CD1c-positive myeloid dendritic cell (primary cell): ENCODE measurements at regions not wholly inside any gene's neighbourhood (a gene's known extent, or its start where the extent isn't known, plus 50 kb on each side); places are given as distances from the start of the nearest gene placed in this dataset.

ENCODE experiments used
- DNase-seq: peaks from one replicate; pipeline ENCODE4 v3.0.0-alpha.2; 2016; ENCODE audit errors: extremely low spot score

DNA sequence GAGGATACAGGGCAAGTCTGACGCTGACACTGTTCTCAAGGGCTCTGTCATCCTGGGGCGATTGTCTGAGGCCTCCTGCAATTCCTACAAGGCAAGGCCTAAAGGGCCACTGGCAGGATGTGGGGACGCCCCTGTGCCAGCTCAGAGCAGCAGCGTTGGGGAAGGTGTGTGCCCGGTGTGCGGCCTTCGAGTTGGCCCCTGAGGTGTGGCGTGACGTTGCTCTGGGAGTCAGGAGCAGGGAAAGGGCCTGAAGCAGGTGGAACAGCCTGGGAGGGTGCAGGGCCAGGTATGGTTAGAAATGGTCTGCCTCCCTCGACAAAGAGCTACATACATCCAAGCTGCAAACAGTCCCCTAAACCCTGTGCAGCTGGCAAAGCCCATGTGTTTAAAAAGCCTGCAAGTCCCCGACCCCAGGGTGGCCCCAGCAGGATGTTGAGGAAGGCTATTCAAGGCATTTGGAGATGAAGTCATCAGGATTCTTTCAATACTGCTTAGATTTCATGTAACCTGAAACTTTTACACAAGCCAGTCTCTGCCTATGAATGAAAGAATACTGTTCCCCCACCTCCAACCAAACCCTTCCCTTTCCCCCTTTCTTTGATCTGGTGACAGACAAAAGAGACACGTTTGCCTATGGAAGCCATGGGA lies 142.5 kb upstream of the TNS3 start:
- no peak for DNase-seq

DNA sequence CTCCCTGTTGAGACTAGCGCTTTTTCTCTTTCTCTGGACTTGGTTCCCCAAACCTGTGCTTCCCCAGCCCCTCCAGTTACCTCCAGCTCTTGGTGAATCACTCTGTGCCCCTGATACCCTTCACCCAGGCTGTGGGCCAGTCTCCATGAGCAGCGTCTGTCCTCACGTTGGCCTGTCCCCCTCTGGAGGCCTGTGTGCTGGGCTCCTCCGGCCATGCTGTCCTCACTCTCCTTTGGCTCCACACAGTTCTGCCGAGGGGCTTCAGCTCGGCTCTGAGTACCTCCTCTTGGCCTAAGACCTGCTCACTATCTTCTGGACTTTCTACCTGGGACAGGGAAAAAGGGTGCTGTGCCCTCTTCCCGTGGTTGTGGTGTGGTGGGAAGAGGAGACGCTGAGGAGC lies 140.2 kb upstream of the TNS3 start:
- DNase-seq, result no peak

DNA sequence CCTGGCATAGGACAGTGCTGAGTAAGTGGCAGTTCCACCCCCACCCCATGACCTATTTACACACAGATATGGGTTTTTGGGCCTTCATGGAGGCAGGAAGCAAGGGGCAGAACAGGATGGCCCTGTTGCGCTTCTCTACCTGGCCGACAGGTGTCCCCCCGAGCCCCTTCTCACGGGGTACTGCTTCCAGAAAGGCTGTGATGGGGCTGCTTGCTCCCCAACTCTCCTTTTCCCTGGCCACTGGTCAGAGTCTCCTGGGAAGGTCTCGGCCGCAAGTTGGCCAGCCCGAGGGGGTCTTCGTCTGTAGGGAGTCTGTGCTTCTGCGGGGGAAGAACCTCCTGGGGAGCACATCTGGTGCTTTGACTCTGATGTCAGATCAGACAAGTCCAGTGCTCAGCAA lies 139.8 kb upstream of the TNS3 start:
- DNase-seq, result no peak

DNA sequence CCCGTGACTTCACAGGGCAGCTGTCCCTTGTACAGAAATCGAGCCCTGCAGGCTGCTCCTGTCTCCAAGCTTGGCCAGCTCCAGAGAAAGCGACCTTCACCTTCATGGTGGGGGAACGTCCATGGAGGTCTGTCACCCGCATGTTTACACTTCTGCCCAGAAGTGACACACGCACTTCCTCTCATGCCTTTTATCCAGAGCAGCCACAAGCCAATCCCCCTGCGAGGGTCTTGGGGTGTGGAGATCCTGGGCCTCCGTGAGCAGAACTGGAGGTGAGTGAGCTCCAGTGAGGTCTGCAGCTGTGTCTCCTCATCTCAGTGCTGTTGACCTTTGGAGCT lies 139.0 kb upstream of the TNS3 start:
- no peak for DNase-seq

DNA sequence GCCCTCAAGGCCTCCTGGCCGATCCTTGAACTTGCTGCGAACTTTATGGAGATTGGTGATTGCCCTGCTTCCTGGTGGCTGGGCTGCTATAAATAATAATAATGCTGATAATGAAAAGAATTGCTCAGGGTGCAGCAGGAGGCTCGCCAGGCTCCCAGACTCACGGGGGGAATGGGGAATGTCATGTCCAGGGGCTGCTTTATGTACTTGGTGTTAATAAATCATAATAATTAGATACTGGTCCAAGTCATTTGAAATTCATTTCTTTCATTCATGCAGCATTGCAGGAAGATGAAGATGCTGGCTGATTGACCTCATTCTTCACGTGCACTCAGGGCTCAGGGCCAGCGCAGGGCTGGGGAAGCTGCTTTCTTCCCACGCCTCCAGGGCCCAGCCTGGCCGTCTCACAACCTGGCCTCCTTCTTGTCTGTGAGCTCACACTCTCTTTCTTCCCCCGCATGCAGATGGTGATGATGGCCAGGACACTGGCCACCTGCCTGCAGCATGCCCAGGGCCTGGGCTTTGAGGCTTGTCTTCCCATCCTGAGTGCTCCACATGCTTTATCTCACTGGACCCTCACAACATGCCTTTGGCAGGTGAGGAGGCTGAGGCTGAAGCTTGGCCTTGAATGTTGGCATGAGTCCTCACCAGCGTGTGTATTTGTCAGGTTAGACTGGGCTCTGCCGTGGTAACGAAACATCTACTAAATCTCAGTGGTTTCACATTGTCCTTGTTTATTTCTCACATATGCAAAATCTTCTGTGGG lies 138.4 kb upstream of the TNS3 start:
- DNase-seq, result no peak

DNA sequence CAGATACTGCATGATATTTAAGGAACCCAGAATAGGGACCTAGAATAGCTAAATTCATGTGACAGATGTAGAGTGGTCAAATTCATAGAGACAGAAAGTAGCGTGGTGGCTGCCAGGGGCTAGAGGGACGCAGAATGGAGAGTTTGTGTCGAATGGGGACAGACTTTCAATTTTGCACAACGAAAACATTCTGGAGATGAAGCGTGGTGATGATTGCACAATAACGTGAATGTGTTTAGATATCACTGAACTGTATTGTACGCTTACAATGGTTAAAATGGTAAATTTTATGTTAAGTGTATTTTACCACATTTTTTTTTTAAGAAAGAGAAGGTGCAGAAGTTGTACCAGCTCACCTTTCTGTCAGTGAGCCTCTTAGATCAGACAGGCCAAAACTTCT lies 137.8 kb upstream of the TNS3 start:
- no peak for DNase-seq

DNA sequence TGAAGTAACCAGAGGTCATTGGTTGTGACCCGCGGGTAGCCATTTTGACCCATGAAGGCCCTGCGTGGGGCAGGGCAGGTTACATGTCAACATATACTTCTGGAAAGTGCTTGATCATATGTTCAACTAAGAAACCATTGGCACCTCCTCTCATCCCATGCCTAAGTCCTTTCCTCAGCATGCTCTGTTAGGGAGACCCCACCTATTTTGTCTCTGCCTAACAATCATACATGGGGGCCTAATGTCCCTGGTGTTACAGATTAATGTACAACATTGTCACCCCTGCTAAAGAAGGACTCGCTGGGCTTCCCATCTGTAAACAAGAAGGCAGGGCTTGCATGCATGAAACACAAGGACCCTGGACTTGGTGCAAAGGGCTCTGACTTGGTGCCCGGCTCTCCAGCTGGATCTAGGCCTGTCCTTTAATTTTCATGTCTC lies 133.7 kb upstream of the TNS3 start:
- no peak for DNase-seq

DNA sequence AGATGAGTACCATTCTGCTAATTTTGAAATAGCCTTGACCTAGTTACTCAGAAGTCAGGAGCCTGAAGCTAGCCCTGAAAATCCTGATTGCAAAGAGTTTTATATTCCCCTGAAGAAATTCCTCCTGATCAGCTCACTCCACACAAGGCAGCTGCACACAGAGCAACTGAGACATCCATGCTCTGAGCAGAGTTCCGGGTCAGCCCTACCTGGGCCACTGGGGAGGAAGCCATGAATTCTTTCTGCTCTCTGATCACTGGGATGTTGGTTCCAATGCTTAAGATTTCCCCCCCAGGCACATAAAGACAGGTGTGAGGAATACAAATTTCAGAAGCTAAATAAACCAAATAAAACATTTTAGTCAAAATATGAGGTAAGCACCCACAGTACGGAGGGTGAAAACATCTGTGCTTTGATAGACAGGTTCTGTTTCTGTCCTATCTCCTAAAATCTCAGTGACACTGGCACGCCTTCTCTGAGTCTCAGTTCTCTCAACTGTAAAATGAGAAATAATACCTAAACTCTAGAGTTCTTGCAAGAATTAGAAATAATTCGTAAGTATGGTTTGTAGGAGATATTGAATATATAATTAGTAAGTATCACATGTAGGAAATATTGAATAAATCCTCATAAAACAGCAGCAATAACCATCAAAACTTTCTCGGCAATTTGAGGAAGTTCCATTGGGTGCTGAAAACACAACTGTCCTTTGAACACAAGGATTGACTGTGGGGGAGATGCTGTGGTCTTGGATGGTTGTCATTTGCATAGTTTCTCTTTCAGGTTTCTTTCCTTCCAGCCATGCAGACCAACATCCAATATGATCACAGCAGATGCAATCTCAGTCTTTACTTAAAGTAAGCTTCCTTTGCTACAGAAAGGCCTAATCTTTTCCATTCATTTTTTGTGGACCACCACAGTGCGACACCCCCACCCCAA lies 133.0 kb upstream of the TNS3 start:
- DNase-seq, result no peak

DNA sequence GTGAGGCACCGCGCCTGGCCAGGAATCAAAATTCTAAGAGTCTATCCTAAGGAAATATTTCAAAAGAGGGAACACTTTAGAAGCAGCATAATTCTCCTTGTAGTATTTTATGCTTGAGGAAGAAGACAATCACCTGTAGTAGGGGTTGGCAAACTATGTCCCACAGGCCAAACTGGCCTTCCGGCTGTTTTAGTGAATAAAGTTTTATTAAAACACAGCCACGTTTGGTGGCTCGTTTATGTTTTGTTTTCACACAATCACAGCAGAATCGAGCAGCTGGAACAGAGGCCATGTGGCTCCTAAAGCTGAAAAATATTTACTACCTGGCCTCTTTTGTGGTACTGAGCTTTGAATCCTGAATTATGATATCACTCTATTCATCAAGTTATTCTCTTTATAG lies 131.7 kb upstream of the TNS3 start:
- DNase-seq, result no peak

DNA sequence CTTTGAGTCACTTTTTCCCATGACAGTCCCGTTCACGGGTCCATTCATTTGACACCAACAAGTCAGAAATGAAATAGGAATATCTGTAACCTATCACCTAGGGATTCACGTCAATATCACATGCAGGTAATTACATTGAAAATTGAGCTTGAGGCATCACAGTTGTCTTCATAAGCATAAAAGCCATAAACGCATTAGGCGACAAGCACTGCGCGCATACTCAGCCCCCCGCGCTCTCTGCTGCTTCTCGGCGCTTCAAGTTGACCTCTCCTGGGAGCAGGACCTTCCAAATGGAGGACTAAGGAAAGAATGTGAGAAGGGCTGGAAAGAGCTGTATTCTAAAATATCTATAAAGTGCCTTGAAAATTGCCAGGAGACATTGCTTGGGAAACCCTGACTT lies 130.5 kb upstream of the TNS3 start:
- no peak for DNase-seq

DNA sequence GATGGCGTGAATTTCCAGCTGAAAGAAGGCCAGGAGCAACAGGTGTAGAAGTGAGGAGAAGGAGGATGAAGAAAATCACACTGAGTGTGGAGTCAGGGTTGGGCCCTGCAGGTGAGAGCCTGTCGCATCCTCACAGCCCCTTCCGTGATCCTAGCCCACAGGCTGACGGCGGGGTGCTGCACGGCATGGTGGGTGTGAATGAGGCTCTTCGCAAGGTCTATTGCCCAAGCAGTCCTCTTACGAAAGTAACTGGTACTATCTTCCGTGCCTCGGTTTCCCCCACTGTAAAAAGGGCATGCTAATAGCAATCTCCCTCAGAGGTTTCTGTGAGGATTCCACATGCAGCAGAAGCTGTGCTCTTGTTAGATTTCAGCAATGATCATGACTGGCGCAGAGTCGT lies 129.9 kb upstream of the TNS3 start:
- no peak for DNase-seq

DNA sequence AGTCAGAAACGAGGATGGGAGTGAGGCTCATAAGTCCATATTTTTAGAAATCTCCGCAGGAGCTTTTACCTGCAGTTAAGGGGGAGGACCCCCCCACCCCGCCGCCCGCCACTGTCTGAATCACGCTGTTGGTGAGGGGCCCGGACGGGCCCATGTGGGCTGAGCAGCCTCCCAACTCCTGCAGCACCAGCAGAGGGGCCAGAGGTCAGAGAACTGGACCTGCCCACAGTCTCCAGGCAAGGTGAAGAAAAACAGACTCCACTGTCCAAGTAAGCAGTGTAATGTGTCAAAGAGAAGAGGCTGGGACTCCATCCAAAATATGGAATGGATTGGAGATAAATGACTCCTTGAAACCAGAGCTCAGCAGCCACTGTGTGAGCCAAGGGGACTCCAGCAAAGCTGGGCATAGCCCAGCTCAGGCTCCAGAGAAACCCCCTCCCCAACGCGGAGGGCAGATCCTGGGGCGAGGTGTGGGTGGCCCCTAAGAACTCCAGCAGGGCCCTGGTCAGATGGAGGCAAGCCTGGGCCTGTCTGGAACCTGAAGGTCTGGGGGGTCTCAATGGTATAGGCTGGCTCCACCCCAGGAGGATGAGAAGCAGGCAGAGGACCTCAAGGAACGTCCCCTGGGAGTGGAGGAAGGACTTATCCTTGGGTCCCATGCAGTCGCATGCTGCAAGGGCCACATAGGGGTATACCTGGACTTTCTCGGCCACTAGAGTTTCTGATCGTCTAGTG lies 128.5 kb upstream of the TNS3 start:
- DNase-seq, result no peak

DNA sequence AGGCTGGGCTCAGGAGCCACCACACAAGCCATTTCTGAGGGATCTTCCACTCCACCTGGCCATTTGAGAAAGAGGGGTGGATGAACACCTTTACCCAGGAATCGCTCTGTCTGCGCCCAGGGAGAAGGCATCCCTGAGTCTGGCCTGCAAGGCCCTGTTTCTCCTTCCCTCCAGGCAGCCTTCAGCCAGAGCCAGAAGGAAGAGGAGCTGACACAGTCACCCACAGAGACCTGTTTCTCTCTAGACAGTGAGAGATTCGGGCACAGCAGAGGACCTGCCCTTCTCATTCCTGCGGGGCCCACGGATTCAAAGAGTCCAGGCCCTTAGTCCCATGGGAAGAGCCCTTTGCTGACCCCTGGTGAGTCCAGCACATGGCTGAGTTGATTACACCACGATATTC lies 127.5 kb upstream of the TNS3 start:
- DNase-seq, result no peak

DNA sequence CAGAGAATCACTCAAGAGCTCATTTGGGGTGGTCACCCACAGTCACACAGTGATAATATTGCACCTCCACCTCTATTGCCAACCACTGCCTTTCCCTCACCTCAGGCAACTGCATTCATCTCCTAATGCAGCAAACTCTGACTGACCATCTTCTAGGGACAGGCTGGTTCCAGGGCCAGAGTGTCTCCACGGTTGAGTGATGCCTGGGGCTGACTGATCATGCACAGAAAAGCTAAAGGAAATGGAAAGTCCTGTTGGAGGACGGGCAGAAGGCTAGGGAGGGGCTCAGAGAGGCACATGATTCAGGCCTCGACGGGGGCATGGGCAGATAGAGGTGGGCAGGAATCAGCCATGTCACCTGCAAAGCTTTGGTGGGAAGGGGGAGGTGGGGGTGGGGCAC lies 127.1 kb upstream of the TNS3 start:
- DNase-seq, result no peak

DNA sequence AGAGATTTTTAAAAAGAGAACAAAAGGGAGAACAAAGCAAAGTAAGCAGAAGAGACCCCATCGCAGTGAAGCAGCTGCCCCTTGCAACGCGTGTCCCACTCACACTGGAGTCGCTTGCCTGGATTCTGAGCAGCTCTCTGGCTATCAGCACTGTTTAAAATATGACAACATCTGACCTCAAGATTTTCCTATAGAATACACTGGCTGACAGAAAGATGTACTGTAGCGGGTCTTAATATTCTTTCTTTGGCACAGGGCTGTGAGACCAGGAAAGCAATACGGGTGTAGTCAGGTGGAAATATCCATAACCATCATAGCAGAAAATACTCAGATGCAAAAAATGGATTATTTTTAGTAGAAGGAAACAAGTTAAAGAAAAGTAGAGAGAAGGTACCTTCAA lies 125.7 kb upstream of the TNS3 start:
- no peak for DNase-seq

DNA sequence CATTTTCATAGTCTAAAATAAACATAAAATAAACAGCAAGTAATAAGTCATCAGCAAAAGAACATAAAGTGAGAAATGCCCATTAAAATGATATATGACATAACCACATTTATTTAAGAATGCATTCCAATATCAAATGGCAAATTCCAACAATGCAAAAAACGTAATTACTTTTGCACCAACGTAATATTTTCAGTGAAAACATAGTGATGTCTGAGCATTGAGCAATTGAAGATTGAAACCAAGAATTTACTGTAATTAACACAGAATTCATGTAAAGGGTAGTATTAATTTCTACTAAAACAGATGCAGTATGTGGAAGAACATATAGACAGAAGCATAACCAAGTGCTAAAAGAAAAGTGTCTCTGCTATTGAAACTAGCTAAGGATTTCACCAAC lies 123.0 kb upstream of the TNS3 start:
- no peak for DNase-seq

DNA sequence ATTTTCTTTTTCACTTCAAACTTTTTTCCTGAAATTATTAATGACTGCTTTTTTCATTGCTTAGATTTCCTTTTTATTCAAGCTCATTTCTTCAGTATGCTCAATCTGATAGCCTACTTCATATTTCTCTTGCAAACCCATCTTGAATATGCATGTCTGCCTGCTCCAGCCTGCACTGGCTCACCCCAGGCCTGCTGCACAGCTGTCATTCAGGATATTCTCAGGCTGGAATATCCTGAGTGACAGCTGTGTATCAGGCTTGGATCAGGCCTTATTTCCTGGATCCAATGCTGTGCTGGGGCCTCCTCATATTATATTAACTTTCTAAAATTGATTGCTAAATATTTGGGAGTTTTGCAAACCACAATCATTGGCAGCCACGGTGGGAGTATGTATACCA lies 120.2 kb upstream of the TNS3 start:
- no peak for DNase-seq

DNA sequence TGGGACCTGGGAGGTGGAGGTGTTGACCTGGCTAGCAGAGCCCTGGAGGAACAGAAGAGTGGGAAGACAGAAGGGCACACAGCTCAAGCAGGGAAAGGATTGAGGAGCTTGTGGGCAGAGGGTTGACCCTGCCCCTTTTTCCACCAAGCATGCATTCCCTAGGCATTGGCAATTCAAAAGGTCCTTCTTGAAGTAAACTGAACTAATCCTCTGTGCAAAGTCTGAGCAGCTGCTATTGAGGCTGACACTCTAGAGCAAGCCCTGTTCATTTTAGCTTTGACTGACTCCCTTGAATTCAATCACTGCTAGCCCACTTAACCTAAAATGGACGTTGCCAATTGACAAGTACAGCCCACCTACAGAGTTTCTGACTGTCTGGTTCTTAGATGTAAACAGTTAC lies 116.5 kb upstream of the TNS3 start:
- DNase-seq, result no peak

DNA sequence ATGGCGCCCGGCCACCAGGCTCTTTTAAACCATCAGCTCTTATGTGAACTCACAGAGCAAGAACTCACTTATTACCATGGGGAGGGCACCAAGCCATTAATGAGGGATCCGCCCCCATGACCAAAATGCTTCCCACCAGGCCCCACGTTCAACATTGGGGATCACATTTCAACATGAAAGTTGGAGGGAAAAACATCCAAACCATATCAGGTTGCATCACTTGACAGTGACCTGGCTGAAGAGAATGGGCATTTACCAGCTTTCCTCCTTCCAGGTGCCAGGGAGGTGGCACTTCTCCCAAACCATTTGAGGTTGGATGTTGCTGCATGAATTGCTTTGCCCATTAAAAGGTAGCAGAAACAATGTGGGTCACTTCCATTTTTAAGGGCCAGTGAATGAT lies 115.6 kb upstream of the TNS3 start:
- no peak for DNase-seq

DNA sequence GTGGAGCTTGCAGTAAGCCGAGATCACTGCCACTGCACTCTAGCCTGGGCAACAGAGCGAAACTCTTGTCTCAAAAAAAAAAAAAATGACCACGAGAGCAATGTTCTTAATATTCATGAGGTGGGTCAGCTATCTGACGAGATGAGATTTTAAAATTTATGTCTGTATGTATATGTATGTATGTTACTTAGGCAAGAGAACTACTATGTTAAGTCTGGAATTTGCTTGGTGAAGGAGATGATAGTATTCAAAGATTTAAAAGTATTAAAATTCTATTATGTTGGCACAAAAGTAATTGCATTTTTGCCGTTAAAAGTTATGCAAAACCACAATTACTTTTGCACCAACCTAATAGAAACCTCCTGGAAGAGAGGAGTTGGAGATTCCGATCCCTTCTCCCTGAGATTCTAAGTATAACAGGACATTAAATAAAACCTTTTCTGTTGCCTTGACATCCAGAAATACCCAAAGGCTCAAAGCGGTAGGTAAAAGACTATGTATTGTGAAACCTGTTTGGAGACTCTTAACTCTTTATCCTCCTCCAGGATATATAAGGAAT lies 114.3 kb upstream of the TNS3 start:
- DNase-seq, result no peak

DNA sequence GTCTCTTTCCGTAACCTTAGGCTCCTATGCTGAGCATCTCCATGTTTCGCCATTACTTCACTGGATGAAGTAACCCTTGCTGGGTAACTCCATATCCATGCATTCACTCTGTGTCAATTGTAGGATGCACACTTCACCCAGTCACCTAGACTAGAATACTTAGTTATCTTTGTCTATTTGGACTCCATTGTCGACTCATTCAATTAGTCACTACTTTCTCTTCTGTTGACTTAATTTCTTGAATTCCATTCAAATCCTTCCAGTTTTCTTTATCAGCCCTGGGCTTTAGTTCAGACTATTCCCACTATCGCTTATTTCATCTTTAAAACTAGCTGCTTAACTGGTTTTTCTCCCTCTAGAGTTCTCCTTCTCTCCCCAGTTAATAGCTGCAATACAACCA lies 111.3 kb upstream of the TNS3 start:
- no peak for DNase-seq

DNA sequence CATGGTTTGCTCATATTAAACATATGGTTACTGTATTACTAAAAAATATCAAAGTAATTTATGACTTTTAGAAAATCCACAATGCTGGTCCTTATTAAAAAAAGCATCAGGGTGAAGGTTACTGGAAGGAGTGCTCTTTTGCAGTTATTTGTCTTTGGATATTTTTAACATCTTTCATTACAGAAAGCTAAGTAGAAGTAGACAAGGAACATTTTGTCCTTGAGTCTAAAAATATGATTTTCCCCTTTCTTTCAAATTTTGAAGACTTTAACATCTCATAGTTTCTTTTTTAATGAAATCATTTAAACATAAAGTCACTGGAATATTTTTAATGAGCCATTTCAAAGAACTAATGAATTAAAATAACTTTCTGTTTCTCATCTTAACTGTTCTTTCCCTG lies 110.1 kb upstream of the TNS3 start:
- no peak for DNase-seq
